ENCODE measurements at regions not wholly inside any gene's neighbourhood (a gene's known extent, or its start where the extent isn't known, plus 50 kb on each side); places are given as distances from the start of the nearest gene placed in this dataset.
"Not testable (repeated sequence)": the region's sequence is repeated elsewhere in the genome, so short reads cannot be mapped to it uniquely, and the experiment has no call there.

DNA sequence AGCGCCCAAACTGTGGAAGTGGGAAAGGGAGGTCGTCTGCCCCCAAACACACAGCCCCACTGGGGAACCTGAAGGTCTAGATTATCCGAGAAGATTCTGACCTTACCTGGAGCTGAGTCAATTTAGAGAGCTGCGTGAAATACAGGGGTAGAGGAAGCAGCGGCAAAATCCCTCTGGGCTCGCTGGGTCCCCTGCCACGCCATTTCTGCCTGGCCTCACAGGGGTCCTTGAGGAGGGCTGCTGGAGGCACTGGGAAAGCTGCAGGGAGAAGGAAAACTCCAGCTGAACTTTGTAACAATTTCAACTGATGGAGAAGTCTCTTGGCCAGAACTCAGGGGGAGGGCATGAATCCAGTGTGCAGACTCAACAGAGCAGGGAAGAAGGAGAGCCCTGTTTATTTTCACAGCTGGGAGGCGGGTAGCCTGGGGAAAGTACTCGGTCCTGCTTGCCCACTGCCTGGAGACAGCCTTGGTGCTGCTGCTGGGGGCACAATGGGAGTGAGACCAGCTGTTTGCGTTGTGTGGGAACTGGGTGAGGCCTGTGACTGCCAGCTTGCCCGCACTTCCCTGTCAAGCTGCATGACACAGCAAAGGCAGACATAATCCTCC lies 93.2 kb upstream of the MAPK10 start:
- no peaks in the 10 kb centered on the region for H3K9me1 ChIP-seq (replicated peaks; ENCODE audit: control insufficient read depth, extremely low read depth, insufficient read depth, low read length)
- DNase-seq (ENCODE audit: low read depth, low spot score), result no peak
- no peak overlapping the region for H3K4me3 ChIP-seq (replicated peaks in 1 of 3; ENCODE audit: insufficient read depth in 1 of 3, low read depth in 1 of 3, low read length in 3 of 3)
- H3K36me3 ChIP-seq (ENCODE audit: control insufficient read depth in 2 of 2, extremely low read depth in 1 of 2, insufficient read depth in 2 of 2, low read length in 2 of 2), result no peaks in the 10 kb centered on the region
- intact Hi-C loops (cut with micrococcal nuclease), result no loop called here
- POLR2A ChIA-PET, result no interaction called here
- no TSS peak for BruUV-seq (replicated peaks)
- CTCF ChIA-PET, result no interaction called here
- dilution Hi-C loops (cut with MboI; ENCODE audit: extremely low pct_ligation_motif_present, low sequenced_read_pairs), result no loop called here
- no peak overlapping the region for H3K27ac ChIP-seq (ENCODE audit: insufficient read depth, low read depth, low read length)
- TF ChIP-seq MAX (IDR thresholded peaks at IDR 0.05; ENCODE audit: insufficient read depth, insufficient read length) (no peak), EZH2 (IDR thresholded peaks at IDR 0.05; ENCODE audit: borderline replicate concordance, low read depth, low read length, severe bottlenecking) (no peak), MYC (IDR thresholded peaks at IDR 0.05; ENCODE audit: low read depth, low read length) (no peak), GATA2 (IDR thresholded peaks at IDR 0.05; ENCODE audit: insufficient read depth, insufficient read length, low read depth, low read length) (no peak), POLR2AphosphoS5 (IDR thresholded peaks at IDR 0.05; ENCODE audit: insufficient read depth, low read depth, low read length) (no peak), FOS (IDR thresholded peaks at IDR 0.05; ENCODE audit: borderline replicate concordance, insufficient read depth, low read length) (no peak), JUN (IDR thresholded peaks at IDR 0.05; ENCODE audit: borderline replicate concordance, insufficient read depth, insufficient read length, low read depth) (no peak), POLR2A (IDR thresholded peaks at IDR 0.05; ENCODE audit: low read depth, low read length) (no peak)
- TF ChIP-seq, protein P1, sequence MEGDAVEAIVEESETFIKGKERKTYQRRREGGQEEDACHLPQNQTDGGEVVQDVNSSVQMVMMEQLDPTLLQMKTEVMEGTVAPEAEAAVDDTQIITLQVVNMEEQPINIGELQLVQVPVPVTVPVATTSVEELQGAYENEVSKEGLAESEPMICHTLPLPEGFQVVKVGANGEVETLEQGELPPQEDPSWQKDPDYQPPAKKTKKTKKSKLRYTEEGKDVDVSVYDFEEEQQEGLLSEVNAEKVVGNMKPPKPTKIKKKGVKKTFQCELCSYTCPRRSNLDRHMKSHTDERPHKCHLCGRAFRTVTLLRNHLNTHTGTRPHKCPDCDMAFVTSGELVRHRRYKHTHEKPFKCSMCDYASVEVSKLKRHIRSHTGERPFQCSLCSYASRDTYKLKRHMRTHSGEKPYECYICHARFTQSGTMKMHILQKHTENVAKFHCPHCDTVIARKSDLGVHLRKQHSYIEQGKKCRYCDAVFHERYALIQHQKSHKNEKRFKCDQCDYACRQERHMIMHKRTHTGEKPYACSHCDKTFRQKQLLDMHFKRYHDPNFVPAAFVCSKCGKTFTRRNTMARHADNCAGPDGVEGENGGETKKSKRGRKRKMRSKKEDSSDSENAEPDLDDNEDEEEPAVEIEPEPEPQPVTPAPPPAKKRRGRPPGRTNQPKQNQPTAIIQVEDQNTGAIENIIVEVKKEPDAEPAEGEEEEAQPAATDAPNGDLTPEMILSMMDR (IDR thresholded peaks at IDR 0.05; ENCODE audit: extremely low read depth in 1 of 2, insufficient read depth in 1 of 2, low read depth in 1 of 2, low read length in 2 of 2), result no peak
- H4K20me1 ChIP-seq (replicated peaks; ENCODE audit: control insufficient read depth, extremely low read depth, insufficient read depth, low read length), result no peaks in the 10 kb centered on the region
- no peak overlapping the region for H3K9ac ChIP-seq (replicated peaks; ENCODE audit: extremely low read depth, insufficient read depth, low read length)
- H3K4me2 ChIP-seq (ENCODE audit: insufficient read depth, low read length), result no peak overlapping the region
- no peaks in the 10 kb centered on the region for H3K79me2 ChIP-seq (ENCODE audit: control insufficient read depth, insufficient read depth, low read length)
- no peak for FAIRE-seq
- no peak overlapping the region for H2AFZ ChIP-seq (ENCODE audit: low read depth, low read length)
- no peaks in the 10 kb centered on the region for H3K4me1 ChIP-seq (ENCODE audit: control insufficient read depth, extremely low read depth, insufficient read depth, low read length)
- H3K9me3 ChIP-seq (replicated peaks; ENCODE audit: control insufficient read depth, insufficient read depth, low read length), result no peaks in the 10 kb centered on the region
- peaks cover 0 to 4% of the 10 kb centered on the region in 2 experiments for H3K27me3 ChIP-seq (ENCODE audit: control insufficient read depth in 2 of 2, insufficient read depth in 2 of 2, low read length in 2 of 2)

DNA sequence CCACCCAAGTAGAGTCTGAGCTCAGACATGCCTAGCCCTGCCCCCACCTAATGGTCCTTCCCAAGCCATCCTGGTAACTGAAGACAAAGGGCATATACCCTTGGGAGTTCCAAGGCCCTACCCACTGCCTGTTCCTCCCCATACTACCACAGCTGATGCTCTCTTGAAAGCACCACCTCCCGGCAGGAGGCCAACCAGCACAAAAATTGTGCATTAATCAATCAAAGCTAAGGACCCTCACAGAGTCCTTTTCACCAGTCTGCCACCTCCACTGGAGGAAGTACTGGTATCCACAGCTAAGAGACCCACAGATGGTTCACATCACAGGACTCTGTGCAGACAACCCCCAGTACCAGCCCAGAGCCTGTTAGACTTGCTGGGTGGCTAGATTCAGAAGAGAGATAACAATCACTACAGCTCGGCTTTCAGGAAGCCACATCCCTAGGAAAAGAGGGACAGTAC lies 93.8 kb upstream of the MAPK10 start:
- H3K9me3 ChIP-seq (replicated peaks; ENCODE audit: control insufficient read depth, insufficient read depth, low read length); DNase-seq (ENCODE audit: low read depth, low spot score); H3K9me1 ChIP-seq (replicated peaks; ENCODE audit: control insufficient read depth, extremely low read depth, insufficient read depth, low read length); H3K4me3 ChIP-seq (replicated peaks in 1 of 3; ENCODE audit: insufficient read depth in 1 of 3, low read depth in 1 of 3, low read length in 3 of 3); H4K20me1 ChIP-seq (replicated peaks; ENCODE audit: control insufficient read depth, extremely low read depth, insufficient read depth, low read length); H3K36me3 ChIP-seq (ENCODE audit: control insufficient read depth in 2 of 2, extremely low read depth in 1 of 2, insufficient read depth in 2 of 2, low read length in 2 of 2); POLR2A ChIA-PET; H2AFZ ChIP-seq (ENCODE audit: low read depth, low read length); H3K27me3 ChIP-seq (ENCODE audit: control insufficient read depth in 2 of 2, insufficient read depth in 2 of 2, low read length in 2 of 2); FAIRE-seq; H3K9ac ChIP-seq (replicated peaks; ENCODE audit: extremely low read depth, insufficient read depth, low read length); dilution Hi-C loops (cut with MboI; ENCODE audit: extremely low pct_ligation_motif_present, low sequenced_read_pairs); intact Hi-C loops (cut with micrococcal nuclease); H3K79me2 ChIP-seq (ENCODE audit: control insufficient read depth, insufficient read depth, low read length); H3K4me1 ChIP-seq (ENCODE audit: control insufficient read depth, extremely low read depth, insufficient read depth, low read length); H3K27ac ChIP-seq (ENCODE audit: insufficient read depth, low read depth, low read length); BruUV-seq (replicated peaks); H3K4me2 ChIP-seq (ENCODE audit: insufficient read depth, low read length): not testable (repeated sequence)
- CTCF ChIA-PET, result interaction anchor here (1.1 kb wide), 1 partner anchor 42 kb away, joined by 3 read pairs; no protein-coding TSS in a partner anchor
